Breast epithelium (tissue), 3 donors: ENCODE measurements at regions not wholly inside any gene's neighbourhood (a gene's known extent, or its start where the extent isn't known, plus 50 kb on each side); places are given as distances from the start of the nearest gene placed in this dataset.

Experiments used
- POLR2A ChIP-seq: fragments of 450-650 bp; IDR thresholded peaks from one replicate; pipeline ENCODE4 v1.6.1; 2016; ENCODE audit warnings: antibody characterized with exemption, mild to moderate bottlenecking, moderate library complexity
- TF ChIP-seq, protein P1 (sequence below), 3 donors: fragments of 450-650 bp; IDR thresholded peaks; one replicate each; pipeline ENCODE4 v1.5.1; 2016 to 2017; ENCODE audit warnings: antibody characterized with exemption in 3 of 3, mild to moderate bottlenecking in 3 of 3, moderate library complexity in 3 of 3

GRCh38 chr17:53137869-53138268 lies 684.9 kb upstream of the KIF2B start:
- TF ChIP-seq, protein P1, sequence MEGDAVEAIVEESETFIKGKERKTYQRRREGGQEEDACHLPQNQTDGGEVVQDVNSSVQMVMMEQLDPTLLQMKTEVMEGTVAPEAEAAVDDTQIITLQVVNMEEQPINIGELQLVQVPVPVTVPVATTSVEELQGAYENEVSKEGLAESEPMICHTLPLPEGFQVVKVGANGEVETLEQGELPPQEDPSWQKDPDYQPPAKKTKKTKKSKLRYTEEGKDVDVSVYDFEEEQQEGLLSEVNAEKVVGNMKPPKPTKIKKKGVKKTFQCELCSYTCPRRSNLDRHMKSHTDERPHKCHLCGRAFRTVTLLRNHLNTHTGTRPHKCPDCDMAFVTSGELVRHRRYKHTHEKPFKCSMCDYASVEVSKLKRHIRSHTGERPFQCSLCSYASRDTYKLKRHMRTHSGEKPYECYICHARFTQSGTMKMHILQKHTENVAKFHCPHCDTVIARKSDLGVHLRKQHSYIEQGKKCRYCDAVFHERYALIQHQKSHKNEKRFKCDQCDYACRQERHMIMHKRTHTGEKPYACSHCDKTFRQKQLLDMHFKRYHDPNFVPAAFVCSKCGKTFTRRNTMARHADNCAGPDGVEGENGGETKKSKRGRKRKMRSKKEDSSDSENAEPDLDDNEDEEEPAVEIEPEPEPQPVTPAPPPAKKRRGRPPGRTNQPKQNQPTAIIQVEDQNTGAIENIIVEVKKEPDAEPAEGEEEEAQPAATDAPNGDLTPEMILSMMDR (IDR thresholded peaks at IDR 0.05) = no peak
- TF ChIP-seq POLR2A = no peak
